Transverse colon (tissue), 4 donors: ENCODE measurements at regions not wholly inside any gene's neighbourhood (a gene's known extent, or its start where the extent isn't known, plus 50 kb on each side); places are given as distances from the start of the nearest gene placed in this dataset.

ENCODE experiments used
- DNase-seq: peaks from one replicate; pipeline ENCODE4 v3.0.0-alpha.2; 2019
- H3K27ac ChIP-seq, 4 donors: fragments of 200-600 bp; sonication (generic); 2 replicates each; pipeline ENCODE4 v1.5.1; 2016 to 2018; ENCODE audit warnings: inconsistent platforms in 4 of 4
- H3K27me3 ChIP-seq: fragments of 200-600 bp; sonication (generic); 2 replicates; pipeline ENCODE4 v1.5.1; 2017; ENCODE audit warnings: inconsistent platforms
- H3K36me3 ChIP-seq, 4 donors: fragments of 200-600 bp; sonication (generic); 2 replicates each; pipeline ENCODE4 v1.5.1; 2017 to 2019; ENCODE audit warnings: inconsistent platforms in 4 of 4
- H3K4me1 ChIP-seq, 4 donors: fragments of 200-600 bp; sonication (generic); 2 replicates each; pipeline ENCODE4 v1.5.1; 2017 to 2020; ENCODE audit warnings: inconsistent platforms in 4 of 4
- H3K4me3 ChIP-seq, 4 donors: fragments of 200-600 bp; sonication (generic); 1 replicate in 1 of 4; 2 replicates in 3 of 4; pipeline versions ENCODE4 v1.5.1 to v1.6.1; 2017 to 2019; ENCODE audit warnings: inconsistent platforms in 4 of 4
- H3K9me3 ChIP-seq, 2 donors: fragments of 200-600 bp; sonication (generic); 2 replicates each; pipeline ENCODE4 v1.5.1; 2017 to 2019; ENCODE audit warnings: inconsistent platforms in 2 of 2
- CTCF ChIP-seq, 5 experiments: fragments of 200-600 bp in 3 of 5; fragments of 450-650 bp in 2 of 5; sonication (generic) in 3 of 5; IDR thresholded peaks; 1 replicate in 2 of 5; 2 replicates in 3 of 5; pipeline ENCODE4 v1.5.1; 2016 to 2017; ENCODE audit warnings: antibody characterized with exemption in 5 of 5, inconsistent platforms in 3 of 5, mild to moderate bottlenecking in 2 of 5, moderate library complexity in 1 of 5
- EP300 ChIP-seq: sonication (generic); formaldehyde crosslinking; IDR thresholded peaks from one replicate; pipeline ENCODE4 v1.6.1; 2017; ENCODE audit warnings: antibody characterized with exemption, low read depth
- POLR2A ChIP-seq: fragments of 450-650 bp; IDR thresholded peaks from one replicate; pipeline ENCODE4 v1.6.1; 2016; ENCODE audit warnings: antibody characterized with exemption, mild to moderate bottlenecking, moderate library complexity
- POLR2AphosphoS5 ChIP-seq, 3 donors: sonication (generic); formaldehyde crosslinking; IDR thresholded peaks; one replicate each; pipeline ENCODE4 v1.6.1; 2016; ENCODE audit warnings: antibody characterized with exemption in 3 of 3
- WGBS, 2 donors: methylation state at CpG; one replicate each; pipeline ENCODE4 v1.1.5; 2018; ENCODE audit warnings: low coverage in 1 of 2; 5-methylcytosine and 5-hydroxymethylcytosine counted together
- in situ Hi-C, 4 donors: fragments of 200-750 bp; cut with MboI; loops; one replicate each; pipeline versions ENCODE4 v1.15.0 to v1.15.1; 2017; ENCODE audit warnings: low sequenced_read_pairs in 3 of 4, low pct_ligation_motif_present in 1 of 4, low pct_unique_long_range_greater_than_20kb in 1 of 4
- intact Hi-C: fragments of 100-400 bp; cut with DNase I; formaldehyde crosslinking; loops from one replicate; pipeline ENCODE4 v1.15.1; 2023; ENCODE audit warnings: low total_unique reads

- intact Hi-C loops (no loop called here), in situ Hi-C loops (no loop called here)
- H3K9me3 ChIP-seq = no peaks in the 10 kb centered on the region
- no peak for DNase-seq
- TF ChIP-seq POLR2AphosphoS5 (IDR thresholded peaks at IDR 0.05) = no peak
- no peak for TF ChIP-seq CTCF (IDR thresholded peaks at IDR 0.05)
- no peak for TF ChIP-seq POLR2A
- TF ChIP-seq EP300 = no peak
- no peaks in the 10 kb centered on the region for H3K27me3 ChIP-seq
- 100% methylated on average over 4 of the region's 4 CpGs; no CpG with 5 or more reads in 1 of the 2 donors for WGBS, 2 donors
- H3K4me1 ChIP-seq = no peaks in the 10 kb centered on the region
- no peak overlapping the region for H3K27ac ChIP-seq
- no peak overlapping the region for H3K4me3 ChIP-seq
- H3K36me3 ChIP-seq = no peaks in the 10 kb centered on the region
Observed at GRCh38 chr20:55615818-55616217, 389.5 kb downstream of the CBLN4 start.

GRCh38 chr20:55614220-55614757 is 391.0 kb downstream of the CBLN4 start:
- H3K36me3 ChIP-seq = no peaks in the 10 kb centered on the region
- H3K27me3 ChIP-seq = no peaks in the 10 kb centered on the region
- H3K4me1 ChIP-seq = no peaks in the 10 kb centered on the region
- no peak overlapping the region for H3K27ac ChIP-seq
- in situ Hi-C loops = no loop called here
- TF ChIP-seq CTCF (IDR thresholded peaks at IDR 0.05) (no peak), POLR2AphosphoS5 (IDR thresholded peaks at IDR 0.05) (no peak), EP300 (no peak), POLR2A (no peak)
- intact Hi-C loops = no loop called here
- no peaks in the 10 kb centered on the region for H3K9me3 ChIP-seq
- DNase-seq = no peak
- no peak overlapping the region for H3K4me3 ChIP-seq
- WGBS, 2 donors = 85 to 97% methylated on average over 3 to 7 of the region's 7 CpGs

GRCh38 chr20:55610756-55611155 is 394.6 kb downstream of the CBLN4 start:
- Histone ChIP-seq H3K4me1 (no peaks in the 10 kb centered on the region), H3K36me3 (no peaks in the 10 kb centered on the region), H3K9me3 (no peaks in the 10 kb centered on the region), H3K4me3 (no peak overlapping the region), H3K27ac (no peak overlapping the region), H3K27me3 (no peaks in the 10 kb centered on the region)
- 55 to 75% methylated on average over 4 of the region's 4 CpGs for WGBS, 2 donors
- in situ Hi-C loops (no loop called here), intact Hi-C loops (no loop called here)
- TF ChIP-seq POLR2A (no peak), CTCF (IDR thresholded peaks at IDR 0.05) (no peak), EP300 (no peak), POLR2AphosphoS5 (IDR thresholded peaks at IDR 0.05) (no peak)
- no peak for DNase-seq

- no peak for DNase-seq
- no peak for TF ChIP-seq POLR2A
- no peak for TF ChIP-seq EP300
- no peak for TF ChIP-seq POLR2AphosphoS5 (IDR thresholded peaks at IDR 0.05)
- no peak for TF ChIP-seq CTCF (IDR thresholded peaks at IDR 0.05)
- intact Hi-C loops (no loop called here), in situ Hi-C loops (no loop called here)
- Histone ChIP-seq H3K27ac (no peak overlapping the region), H3K4me1 (no peaks in the 10 kb centered on the region), H3K27me3 (no peaks in the 10 kb centered on the region), H3K36me3 (no peaks in the 10 kb centered on the region), H3K9me3 (no peaks in the 10 kb centered on the region), H3K4me3 (no peak overlapping the region)
- WGBS, 2 donors = 71 to 76% methylated on average over 1 of the region's 1 CpG
Observed at GRCh38 chr20:55605594-55605993, 399.7 kb downstream of the CBLN4 start.
